HTR-8/SVneo (cell line): ENCODE measurements at regions not wholly inside any gene's neighbourhood (a gene's known extent, or its start where the extent isn't known, plus 50 kb on each side); places are given as distances from the start of the nearest gene placed in this dataset.
"Not testable (repeated sequence)": the region's sequence is repeated elsewhere in the genome, so short reads cannot be mapped to it uniquely, and the experiment has no call there.

ENCODE experiments used
- DNase-seq: peaks from one replicate; pipeline ENCODE4 v3.0.0; 2011; ENCODE audit warnings: low spot score, mixed read lengths; ENCODE audit not compliant: insufficient read length
- FAIRE-seq: peaks from 2 replicates; lab custom pipeline; 2011; peaks lifted over from hg19 to GRCh38; lab: Jason Lieb, UNC

DNA sequence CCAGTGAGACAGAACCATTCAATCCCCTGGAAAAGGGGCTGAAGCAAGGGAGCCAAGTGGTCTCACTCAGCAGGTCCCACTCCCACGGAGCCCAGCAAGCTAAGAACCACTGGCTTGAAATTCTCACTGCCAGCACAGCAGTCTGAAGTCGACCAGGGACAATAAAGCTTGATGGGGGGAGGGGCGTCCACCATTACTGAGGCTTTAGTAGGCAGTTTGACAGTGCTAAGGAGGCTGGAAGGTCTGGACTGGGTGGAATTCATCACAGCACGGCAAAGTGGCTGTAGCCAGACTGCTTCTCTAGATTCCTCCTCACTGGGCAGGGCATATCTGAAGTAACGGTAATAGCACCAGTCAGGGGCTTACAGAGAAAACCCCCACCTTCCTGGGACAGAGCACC is 105.4 kb upstream of the GORAB start:
- DNase-seq (no peak), FAIRE-seq (no peak)

DNA sequence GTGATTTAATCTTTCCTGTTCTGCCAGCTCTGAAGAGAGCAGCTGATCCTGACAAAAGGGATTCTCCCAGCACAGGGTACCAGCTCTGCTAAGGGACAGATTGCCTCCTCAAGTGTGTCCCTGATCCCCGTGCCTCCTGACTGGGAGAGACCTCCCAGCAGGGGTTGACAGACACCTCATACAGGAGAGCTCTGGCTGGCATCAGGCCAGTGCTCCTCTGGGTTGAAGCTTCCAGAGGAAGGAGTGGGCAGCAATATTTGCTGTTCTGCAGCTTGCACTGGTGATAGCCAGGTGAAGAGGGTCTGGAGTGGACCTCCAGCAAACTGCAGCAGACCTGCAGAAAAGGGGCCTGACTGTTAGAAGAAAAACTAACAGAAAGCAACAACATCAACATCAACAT is 105.0 kb upstream of the GORAB start:
- not testable (repeated sequence) for FAIRE-seq, DNase-seq

GRCh38 chr1:170436928-170437327 is 95.0 kb upstream of the GORAB start:
- no peak for DNase-seq
- no peak for FAIRE-seq

DNA sequence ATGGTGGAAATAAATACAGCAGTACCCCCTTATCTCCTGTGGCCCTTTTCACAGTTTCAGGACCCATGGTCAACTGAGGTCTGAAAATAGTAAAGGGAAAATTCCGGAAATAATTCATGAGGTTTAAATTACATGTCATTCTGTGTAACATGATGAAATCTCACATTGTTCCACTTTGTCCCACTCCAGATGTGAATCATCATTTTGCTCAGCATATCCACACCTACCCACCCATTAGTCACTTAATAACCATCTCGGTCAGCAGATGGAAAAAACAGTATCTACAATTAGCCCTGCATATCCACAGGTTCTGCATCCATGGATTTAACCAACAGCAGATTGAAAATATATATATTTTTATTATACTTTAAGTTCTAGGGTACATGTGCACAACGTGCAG is 86.9 kb upstream of the GORAB start:
- no peak for DNase-seq
- no peak for FAIRE-seq

GRCh38 chr1:170448661-170449158 is 83.3 kb upstream of the GORAB start:
- DNase-seq (no peak), FAIRE-seq (no peak)

DNA sequence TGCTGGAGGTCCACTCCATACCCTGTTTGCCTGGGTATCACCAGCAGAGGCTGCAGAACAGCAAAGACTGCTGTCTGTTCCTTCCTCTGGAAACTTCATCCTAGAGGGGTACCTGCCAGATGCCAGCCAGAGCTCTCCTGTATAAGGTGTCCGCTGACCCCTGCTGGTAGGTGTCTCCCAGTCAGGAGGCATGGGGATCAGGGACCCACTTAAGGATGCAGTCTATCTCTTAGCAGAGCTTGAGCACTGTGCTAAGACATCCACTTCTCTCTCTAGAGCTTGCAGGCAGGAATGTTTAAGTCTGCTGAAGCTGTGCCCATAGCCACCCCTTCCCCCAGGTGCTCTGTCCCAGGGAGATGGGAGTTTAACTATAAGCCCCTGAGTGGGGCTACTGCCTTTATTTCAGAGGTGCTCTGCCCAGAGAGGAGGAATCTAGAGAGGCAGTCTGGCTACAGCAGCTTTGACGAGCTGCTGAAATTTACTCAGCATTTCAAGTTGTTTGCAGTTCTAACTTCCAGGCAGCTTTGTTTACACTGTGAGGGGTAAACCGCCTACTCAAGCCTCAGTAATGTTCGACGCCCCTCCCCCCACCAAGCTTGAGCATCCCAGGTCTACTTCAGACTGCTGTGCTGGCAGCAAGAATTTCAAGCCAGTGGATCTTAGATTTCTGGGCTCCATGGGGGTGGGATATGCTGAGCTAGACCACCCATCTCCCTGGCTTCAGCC is 74.5 kb upstream of the GORAB start:
- not testable (repeated sequence) for FAIRE-seq, DNase-seq

DNA sequence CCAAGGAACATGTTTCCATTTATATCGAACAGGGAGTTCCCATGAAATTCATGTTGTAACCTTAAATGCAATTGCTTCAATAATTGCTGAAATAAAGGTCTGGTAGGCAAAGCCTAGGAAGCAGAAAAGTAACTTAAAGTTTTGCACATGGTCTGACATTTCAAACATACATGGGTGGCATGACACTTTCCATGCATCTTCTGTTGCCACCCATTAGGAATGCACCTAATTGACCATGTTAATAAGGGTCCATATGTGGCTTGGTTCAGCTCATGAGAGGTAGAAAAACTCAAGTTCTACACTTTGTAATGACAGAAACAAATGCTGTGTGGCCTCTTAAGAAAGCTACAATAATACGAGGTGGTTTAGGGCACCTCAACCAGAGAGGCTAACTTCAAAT is 72.0 kb upstream of the GORAB start:
- no peak for FAIRE-seq
- DNase-seq, result no peak

DNA sequence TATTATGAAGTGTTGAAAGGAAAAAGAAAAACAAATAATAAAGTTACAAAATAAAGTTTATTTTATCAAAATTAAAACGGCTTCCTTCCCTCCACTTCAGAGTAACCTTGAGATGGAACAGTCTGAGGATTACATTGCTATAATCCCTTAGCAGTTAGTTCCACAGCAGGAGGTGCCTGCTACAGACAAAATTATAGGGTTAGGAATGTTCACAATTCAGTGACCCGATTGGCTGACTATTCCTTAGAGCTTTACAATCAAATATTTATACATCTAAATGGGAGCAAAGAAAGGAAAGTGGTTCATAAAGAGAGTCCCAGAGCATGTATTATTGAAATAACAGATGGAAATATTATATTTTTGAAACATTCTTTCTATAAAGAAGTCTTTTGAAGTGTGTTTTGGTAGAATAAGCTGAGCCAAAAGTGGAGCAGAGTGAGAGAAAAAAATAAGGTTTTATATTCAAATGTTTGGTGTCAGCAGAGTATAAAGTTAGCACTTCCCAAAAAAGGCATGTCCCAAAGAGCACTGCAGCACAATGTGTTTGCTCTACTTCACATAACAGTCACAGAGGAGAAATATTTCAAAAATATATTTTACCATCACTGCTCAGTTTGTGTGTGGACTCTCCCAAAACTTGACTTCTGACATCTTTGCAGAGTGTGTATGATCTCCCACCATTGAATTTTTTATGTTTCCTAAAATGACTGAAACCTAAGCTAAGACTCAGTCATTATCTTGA is 71.4 kb upstream of the GORAB start:
- DNase-seq (no peak), FAIRE-seq (no peak)

DNA sequence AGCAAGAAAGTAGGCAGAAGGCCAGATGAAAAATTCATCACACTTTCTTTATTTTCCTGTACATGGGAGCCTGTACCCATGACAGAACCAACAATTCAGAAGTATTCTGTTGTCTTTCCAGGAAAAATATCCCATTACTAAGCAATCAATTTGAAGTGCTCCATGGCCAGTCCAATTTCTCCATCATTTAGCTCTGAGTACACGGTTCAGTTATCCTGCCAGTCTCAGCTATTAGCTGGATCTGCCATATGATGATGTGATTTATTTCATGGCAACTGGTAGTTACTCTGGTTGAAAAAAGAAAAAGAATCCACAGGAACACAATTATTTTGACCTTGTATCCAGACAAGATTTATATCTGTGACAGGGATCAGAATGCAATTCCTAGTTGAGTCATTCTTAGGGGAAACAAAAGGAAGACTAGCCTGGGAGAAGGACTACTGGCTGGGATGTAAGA is 70.6 kb upstream of the GORAB start:
- no peak for FAIRE-seq

GRCh38 chr1:170461762-170462384 is 70.1 kb upstream of the GORAB start:
- FAIRE-seq (no peak), DNase-seq (no peak)

More for the DNA sequence above, 70.6 kb upstream of the GORAB start:
- DNase-seq, result no peak

DNA sequence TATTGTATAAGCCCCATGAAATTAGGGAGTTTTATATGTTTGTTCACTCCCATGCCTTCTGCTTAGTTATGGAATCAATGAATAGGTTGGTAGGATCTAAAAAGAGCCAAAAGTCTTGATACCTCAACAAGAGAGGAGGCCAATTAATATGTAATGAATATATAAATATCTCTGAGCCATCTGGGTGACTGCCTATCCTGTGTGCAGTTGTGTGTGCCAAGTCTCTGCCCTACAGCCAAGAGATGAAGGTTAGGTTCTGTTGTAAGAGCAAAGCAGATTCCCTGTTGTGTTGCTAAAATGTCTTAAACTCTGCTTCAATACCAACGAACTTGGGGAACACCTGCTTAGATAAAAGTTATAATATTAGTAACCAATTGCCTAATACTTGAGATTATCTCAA is 61.8 kb upstream of the GORAB start:
- FAIRE-seq, result no peak
- no peak for DNase-seq

GRCh38 chr1:170471398-170472053 is 60.4 kb upstream of the GORAB start:
- FAIRE-seq (no peak), DNase-seq (no peak)

GRCh38 chr1:170481000-170481399 is 51.0 kb upstream of the GORAB start:
- FAIRE-seq (no peak), DNase-seq (no peak)
